GM19193 (cell line): ENCODE measurements at regions not wholly inside any gene's neighbourhood (a gene's known extent, or its start where the extent isn't known, plus 50 kb on each side); places are given as distances from the start of the nearest gene placed in this dataset.

Source experiments
- POLR2A ChIP-seq: IDR thresholded peaks from 4 replicates; pipeline ENCODE4 v1.6.1; 2011; ENCODE audit not compliant: insufficient read depth, insufficient read length; ENCODE audit errors: extremely low read depth

GRCh38 chr5:124264499-124264898, 481.9 kb downstream of the ZNF608 start:
- no peak for TF ChIP-seq POLR2A

GRCh38 chr5:124263680-124264491, 482.6 kb downstream of the ZNF608 start:
- TF ChIP-seq POLR2A, result no peak

- TF ChIP-seq POLR2A, result no peak
Observed at GRCh38 chr5:124262991-124263571, 483.4 kb downstream of the ZNF608 start.

DNA sequence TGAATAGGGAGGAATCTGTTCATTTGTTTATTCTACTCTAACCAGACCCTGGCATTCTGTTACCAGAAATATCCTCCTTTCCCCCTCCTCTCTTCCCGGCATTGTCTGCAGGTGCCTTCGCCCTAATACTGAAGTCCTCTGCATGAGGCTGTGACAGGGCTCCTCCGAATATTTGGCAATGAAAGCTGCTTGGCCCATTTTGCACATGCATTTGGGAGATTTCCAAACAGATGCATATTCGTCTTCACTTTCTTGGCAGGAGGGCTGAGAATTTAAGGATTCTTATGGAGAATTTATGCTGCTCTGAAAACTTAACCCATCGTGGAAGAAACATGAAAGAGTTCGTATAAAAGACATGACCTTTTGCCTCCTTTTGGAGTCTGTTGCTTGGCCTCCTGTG, 484.0 kb downstream of the ZNF608 start:
- TF ChIP-seq POLR2A, result no peak

GRCh38 chr5:124261848-124262247, 484.6 kb downstream of the ZNF608 start:
- TF ChIP-seq POLR2A, result no peak

DNA sequence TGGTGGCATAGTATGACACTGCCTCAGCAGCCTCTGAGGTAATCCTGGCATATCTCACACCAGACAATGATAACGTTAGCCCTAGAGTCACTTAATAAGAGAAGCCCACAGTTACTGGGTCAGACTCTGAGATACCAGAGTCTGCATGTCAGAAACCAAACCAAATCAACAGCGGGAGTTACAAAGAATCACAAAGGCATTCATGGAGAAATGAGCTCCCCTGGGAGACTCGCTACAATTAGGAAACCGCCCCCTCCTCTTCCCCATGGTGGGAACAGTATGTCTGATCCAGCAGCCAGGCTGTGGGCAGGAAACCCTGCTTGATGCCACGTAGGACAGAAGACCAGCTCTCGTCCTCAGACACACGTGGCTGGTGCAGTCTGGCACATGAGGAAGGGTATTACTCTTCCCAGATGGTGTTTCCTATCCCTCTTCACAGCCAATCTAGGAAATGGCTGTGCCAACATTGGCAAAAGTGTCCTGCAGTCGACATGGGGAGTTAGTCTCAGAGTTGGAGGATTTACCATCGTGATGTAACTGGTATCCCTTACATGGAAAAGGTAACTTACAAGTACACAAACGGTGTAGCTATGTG, 485.4 kb downstream of the ZNF608 start:
- no peak for TF ChIP-seq POLR2A

GRCh38 chr5:124259017-124259416, 487.4 kb downstream of the ZNF608 start:
- no peak for TF ChIP-seq POLR2A

DNA sequence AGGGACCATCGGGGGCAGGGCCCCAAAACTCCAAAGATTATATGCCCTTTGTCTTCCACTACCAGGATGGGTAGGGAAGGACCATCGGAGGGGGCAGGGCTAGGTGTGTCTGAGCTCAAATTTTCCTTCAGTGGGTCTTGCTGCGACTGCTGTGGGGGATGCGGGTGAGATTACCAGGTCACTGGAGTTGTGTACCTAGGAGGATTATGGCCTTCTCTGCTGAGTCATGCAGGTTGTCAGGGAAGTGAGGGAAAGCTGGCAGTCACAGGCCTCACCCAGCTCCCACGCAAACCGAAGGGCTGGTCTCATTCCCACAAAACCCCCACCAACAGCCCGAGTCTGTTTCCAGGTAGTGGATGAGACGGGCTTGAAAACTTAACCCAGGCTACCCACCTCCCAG, 489.4 kb downstream of the ZNF608 start:
- no peak for TF ChIP-seq POLR2A

GRCh38 chr5:124253203-124253810, 493.1 kb downstream of the ZNF608 start:
- no peak for TF ChIP-seq POLR2A

DNA sequence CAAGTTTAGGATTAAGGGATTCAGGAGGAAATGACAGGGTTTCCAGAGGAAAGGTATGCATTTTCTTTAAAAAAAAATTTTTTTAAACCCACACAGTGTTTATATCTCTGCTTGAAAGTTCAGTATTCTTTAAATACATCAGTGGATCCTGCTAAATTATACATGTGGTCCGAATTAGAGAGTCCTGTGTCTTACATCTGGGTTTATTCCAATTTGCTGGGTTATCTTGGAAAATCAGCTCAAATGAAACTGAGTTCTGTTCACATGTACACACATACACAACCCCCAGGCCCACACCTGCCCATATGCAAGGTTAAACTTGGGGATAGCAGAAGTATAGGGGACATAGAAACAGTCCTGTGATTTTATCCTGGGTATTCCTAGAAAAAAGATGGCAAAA, 493.7 kb downstream of the ZNF608 start:
- no peak for TF ChIP-seq POLR2A

DNA sequence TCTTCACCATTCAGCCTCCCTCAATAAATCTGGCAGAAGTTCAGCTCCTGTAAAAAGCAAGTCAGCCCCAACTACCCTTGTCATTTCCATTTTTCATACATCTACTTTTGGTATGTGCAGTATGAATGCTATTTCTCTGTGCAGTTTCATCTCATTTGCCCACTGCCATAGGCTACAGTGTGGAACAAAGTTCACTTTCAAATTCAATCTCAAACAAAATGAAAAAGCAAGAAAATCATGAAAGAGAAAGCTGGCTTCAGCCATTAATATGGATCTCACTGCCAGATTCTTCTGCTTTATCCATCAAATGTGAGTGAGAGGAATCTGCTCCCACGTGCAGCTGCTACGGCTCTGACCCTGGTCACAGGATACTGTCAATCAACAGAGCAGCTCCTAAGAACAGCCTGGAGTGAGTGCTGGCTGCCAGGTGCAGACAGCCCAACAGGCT, 494.2 kb downstream of the ZNF608 start:
- TF ChIP-seq POLR2A, result no peak

GRCh38 chr5:124245276-124245675, 501.2 kb downstream of the ZNF608 start:
- no peak for TF ChIP-seq POLR2A

GRCh38 chr5:124240732-124241131, 505.7 kb downstream of the ZNF608 start:
- no peak for TF ChIP-seq POLR2A

- no peak for TF ChIP-seq POLR2A
Observed at GRCh38 chr5:124239572-124239971, 506.9 kb downstream of the ZNF608 start.

GRCh38 chr5:124238350-124238749, 508.1 kb downstream of the ZNF608 start:
- TF ChIP-seq POLR2A, result no peak

- no peak for TF ChIP-seq POLR2A
Observed at GRCh38 chr5:124237206-124237695, 509.2 kb downstream of the ZNF608 start.
